HG03460 (cell line): ENCODE measurements at regions not wholly inside any gene's neighbourhood (a gene's known extent, or its start where the extent isn't known, plus 50 kb on each side); places are given as distances from the start of the nearest gene placed in this dataset.

ENCODE experiments used
- ATAC-seq: cut with Tn5 transposase; IDR thresholded peaks from one replicate; pipeline ENCODE4 v1.9.1; 2021; ENCODE audit not compliant: unreplicated experiment

DNA sequence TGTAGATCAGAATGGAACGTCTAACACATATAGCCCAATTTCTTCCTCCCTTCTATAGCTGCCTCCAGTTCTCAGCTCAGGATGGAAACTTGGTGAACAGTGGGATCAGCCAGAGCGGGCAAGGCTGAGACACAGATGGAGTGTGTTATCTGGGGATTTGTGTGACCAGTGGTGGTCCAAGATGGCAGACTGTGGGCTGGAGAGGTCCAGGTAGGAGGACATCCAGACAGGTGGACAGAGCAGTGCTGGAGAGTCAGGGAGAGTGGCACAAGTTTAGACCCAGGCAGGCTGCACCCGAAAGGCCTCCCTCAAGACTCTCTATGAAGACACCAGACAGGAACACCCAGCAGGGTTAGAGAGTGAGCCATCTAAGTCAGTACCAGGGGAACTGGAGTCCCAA is 116.1 kb upstream of the CPSF6 start:
- ATAC-seq = no peak

DNA sequence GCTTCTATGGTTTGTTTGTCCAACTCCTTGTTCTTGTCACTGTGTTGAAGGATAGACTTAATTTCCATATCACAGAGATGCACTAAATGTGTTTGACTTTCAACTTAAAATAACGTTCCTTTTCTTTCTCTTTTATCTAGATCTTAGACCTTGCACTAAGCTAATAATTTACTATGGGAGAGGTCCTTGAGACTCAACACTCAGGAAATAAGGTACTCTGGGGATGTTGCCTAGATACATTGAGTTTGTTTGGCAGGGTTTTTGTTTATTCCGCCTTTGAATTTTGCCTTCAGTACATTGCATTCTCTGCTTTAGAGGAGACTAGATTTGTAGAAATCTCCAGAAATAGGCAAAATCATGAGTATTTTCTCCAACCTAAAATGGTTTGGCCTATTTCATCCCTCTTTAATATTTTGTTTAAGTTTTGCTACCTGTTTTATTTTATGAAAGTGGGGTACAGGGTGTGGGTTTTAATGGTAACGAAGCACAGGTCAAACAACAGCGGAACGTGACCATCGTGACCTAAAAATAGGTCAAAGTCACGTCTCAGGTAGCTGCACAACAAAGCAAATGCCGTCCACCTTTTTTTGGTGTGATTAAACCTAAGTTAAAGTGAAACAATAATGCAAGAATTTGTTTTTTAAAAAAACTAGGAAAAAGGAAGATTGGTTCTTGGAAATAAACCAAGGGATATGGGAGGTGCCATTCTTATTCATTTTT is 115.3 kb upstream of the CPSF6 start:
- no peak for ATAC-seq

DNA sequence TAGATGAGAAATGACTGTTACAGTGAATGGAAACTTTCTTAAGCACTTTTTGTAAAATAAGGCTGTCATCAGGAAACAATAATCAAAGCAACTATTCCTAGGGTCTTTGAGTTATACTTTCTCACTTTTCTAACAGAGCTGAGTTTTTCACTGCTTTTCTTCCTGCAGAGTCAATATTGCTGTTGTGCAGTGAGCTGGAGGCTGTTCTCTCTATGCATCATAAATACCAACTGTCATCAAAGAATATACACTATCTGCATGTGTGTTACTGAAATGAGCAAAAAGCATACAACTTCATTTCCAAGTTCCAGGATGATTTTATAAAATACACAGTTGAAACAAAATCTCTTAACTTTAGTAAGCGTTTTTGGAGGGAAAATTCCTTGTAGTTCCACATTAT is 110.4 kb upstream of the CPSF6 start:
- ATAC-seq = no peak

DNA sequence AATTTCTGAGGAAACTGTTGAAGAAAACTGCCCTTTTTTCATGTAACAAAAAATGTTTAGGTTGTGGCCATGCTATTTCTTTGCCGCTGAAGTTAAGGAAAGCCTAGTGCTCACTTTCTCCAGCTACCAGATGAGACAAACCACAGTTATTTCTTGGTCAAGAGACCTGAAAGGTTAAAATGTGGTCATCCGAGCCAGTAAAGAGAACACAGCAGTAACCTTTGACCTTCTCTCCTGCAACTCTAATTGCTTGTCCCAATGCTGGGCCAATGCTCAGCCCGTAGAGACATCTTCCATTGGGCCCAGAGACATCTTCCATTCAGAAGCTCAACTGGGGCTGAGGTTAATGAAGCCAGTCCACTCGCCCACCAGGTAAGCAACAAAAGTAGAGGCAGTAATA is 109.8 kb upstream of the CPSF6 start:
- no peak for ATAC-seq

DNA sequence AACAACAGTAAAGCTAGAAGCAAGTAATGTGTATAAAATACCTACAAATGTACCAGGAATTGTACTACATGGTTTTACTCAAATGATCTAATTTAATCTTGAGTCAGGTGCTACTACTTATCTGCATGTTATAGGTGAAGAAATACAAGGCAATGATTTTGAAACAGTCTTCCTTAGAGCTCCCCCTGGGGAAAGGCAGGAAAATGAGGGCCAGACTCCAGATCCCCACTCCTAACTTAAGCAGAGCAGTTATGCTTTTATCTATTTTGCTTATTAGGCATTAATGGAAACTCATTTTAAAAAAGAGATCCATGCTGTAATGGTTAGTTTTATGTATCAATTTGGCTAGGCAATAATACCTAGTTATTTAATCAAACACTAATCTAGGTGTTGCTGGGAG is 109.3 kb upstream of the CPSF6 start:
- no peak for ATAC-seq

DNA sequence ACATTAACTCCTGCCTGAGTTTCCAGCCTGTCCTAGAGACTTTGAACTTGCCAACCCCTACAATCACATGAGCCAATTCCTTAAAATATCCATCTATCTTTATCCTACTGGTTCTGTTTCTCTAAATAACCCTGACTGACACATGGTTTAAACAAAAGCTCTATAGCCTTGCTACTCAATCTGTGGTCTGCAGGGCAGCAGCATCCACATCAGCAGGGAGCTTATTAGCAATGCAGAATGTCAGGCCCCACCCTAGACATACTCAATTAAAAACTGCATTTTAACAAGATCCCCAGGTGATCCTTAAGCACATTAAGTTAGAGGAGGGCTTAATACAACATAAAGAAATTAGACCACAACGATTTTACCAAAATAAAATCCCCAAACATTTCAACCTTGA is 108.3 kb upstream of the CPSF6 start:
- ATAC-seq = no peak

DNA sequence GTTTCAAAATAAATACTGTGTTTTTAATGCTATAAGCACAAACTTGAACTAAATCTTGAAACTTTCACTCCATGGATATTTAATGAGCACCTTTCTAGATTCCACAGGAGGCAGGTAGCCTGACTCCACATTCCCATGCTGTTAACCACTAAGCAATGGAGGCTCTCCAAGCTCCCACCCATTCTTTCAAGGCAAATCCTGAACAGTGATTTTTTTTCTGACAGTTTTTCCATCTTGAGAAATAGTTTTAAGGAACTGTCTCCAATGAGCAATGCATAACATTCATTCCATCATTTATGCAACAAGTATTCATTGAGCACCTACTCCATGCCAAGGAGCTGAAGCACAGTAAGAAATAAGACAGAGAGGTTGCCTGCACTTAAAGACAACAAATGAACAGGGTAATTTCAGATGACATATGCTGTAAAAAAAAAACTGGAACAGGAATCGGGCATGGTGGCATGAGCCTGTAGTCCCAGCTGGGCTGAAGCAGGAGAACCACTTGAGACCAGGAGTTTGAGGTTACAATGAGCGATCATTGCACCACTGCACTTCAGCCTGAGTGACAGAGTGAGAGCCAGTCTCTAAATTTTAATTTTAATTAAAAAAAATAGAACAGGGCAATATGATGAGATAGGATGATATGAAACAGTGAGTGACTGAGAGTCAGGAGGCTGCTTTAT is 102.3 kb upstream of the CPSF6 start:
- no peak for ATAC-seq

DNA sequence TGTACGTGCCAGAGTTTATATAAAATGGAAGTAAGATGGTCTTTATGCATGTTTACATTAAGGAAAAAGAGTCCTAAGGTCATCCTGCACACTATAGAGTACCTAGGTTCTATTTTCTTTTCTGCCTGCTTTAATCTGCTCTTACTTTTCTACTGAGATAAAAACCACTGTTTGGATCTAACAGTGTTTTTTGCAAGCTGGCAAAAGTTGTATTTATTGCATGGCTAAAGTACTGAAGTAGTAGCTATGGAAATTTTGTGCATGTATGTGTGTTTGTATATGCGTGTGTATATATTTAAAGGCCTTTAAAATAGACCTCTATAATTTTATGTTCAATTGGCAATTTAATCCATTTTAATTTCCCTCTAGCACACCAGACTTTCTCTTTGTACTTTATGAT is 98.3 kb upstream of the CPSF6 start:
- no peak for ATAC-seq

DNA sequence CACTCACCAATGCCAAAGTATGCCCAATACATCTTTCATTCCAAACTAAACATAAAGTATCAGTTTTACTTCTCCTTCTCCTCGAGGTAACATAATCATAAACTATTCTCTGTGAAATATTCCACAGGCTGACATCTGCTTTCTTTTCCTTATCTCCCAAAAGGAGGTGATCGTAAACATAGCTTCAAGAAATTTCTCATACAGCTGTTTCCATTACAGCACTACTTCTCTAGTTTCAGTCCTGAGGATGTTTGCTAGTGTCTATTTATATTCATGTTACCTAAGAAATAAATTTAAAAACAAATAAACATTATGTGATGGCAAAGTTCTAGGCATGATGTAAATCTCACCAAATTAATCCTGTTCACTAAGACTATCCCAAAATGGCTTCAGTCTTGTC is 90.1 kb upstream of the CPSF6 start:
- no peak for ATAC-seq

DNA sequence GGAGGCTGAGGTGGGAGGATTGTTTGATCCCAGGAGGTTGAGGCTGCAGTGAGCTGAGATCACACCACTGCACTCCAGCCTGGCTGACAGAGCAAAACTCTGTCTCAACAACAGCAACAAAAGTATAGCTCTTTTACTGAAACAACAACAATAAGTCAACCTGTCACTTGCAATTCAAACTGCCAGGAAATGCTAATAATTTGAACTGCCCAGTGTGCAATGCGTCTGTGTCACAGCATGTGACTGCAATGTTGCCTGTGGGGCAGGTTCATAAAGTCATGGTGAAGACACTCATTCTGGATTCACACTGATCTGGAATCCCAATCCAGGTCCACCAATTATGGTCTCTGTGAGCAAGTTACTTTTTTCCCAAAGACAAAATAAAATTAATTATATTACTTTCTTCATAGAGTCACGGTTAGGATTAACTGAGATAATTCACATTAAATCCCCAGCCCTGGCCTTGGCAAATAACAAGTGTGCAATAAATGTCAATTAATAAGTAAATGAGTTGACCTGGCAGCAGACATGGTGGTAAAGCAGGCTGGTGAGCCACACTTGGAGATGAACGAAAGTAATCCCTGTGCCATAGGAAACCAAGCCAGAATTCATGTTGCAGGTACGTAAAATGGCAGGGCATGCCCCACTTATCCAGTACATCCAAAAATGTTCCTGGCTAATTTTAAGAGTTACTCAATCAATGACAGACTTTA is 89.1 kb upstream of the CPSF6 start:
- no peak for ATAC-seq

DNA sequence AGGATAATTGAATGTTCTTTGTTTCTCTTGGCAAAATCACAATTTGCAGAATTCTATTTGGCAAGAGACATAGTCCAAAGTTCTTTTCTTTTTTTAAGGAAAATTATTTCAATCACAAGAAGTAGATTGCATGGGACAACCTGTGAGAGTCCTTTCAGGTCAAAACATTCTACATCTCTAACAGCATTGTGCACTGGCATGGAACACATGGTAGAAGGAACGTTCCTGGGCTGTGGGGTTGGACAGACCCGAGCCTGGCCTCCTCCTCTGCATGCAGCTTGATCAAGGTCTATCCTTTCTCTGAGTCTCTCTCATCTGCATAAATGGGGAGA is 88.6 kb upstream of the CPSF6 start:
- ATAC-seq = no peak

DNA sequence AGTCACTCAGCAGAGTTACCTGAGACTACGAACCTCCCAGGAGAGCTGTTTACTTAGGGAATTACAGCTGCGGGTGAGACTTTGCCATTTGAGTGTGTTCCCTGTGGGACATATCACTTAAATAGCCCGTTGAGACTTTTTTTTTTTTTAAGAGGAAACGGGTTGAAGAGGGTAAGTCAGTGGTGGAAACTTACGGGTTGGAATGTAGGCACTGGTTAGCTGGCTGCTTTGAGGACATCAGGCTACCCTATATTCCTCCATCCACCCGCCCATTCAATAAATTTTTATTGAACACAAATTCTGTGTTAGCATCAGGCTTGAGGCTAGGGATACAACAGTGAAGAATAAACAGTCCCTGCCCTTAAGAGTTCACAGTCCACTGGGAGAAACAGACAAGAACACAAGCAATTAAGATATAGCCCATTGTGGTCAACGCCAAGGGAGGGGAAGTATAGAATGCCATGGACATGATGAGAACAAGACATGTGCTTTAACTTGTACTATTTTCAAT is 88.1 kb upstream of the CPSF6 start:
- no peak for ATAC-seq

DNA sequence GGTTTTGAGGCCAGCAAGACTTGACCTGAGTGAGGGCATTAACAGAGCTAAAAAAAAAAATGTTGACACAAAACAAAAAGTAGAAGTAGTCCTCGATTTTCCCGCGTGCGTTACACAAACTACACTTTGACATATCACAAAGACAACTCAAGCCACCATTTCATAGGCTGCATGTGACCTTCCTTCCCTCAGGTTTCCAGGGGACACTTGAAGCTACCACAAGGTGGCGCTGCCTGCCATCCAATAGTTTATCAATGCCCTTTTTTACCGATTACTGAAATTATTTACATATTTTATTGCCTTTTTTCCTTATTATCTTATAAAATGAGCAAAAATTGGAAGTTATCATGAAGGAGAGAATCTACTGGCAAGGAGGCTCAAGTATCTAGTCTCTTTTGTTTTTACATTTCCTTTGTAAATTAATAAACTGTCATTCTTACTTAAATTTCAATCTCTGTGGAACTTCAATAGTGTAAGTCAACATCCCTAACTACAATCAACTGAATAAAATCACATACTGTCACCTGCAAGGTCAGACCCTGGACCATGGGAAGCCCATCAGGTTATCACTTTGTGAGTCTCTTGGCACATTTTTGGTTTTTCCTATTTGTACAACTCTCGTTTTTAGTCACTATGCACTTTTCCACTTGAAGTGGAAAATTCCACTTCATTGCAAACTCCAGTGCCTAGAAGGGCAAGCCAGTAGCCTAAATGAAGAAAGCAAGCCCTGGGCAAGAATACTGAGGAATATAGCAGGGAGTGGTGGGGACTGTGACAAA is 84.6 kb upstream of the CPSF6 start:
- ATAC-seq = no peak

DNA sequence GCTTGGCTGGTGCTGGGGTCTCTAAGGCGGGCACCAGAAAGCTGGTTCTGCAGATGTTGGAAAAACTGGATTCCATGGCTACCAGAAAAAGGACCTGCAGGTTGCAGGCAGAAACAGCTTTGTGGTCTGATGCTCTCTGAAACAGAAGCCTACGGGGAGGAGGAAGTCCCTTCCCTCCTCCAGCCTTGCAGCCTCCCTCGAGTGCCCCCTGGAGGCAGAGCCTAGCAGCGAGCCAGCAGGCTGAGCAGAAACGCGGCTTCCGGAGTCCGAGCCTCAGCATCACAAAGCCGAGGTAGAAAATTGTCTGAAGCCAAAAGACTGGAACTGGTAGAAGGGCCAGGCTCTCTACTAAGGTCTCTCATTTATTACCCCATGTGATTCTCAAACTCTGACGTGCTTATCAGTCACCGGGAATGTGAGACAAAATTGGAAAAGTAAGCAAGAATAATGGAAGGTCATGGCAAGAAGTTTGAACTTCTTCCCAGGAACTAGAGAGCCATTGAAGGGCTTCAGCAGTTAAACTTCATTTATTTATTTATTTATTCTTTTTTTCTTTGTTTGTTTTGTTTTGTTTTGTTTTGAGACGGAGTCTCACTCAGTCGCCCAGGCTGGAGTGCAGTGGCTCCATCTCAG is 82.2 kb upstream of the CPSF6 start:
- peak; percentile 92 for ATAC-seq

DNA sequence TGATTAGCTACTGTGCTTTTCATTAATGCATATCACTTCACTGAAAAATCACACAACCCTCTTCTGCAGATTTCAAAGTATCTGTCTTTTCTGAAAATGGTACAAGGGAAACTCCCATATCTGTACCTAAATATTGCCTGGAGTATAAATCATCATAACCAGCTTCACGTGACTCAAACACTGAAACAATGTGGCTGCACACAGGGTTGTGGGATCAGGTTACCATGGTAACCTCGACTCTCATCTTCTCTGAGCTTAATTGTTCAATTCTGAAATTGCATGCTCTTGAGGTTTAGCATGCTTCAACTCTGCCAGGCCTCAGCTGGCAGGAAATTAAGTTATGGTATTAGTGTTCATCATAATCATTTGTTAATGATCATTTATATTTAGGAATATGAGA is 77.5 kb upstream of the CPSF6 start:
- ATAC-seq = peak; percentile 57

DNA sequence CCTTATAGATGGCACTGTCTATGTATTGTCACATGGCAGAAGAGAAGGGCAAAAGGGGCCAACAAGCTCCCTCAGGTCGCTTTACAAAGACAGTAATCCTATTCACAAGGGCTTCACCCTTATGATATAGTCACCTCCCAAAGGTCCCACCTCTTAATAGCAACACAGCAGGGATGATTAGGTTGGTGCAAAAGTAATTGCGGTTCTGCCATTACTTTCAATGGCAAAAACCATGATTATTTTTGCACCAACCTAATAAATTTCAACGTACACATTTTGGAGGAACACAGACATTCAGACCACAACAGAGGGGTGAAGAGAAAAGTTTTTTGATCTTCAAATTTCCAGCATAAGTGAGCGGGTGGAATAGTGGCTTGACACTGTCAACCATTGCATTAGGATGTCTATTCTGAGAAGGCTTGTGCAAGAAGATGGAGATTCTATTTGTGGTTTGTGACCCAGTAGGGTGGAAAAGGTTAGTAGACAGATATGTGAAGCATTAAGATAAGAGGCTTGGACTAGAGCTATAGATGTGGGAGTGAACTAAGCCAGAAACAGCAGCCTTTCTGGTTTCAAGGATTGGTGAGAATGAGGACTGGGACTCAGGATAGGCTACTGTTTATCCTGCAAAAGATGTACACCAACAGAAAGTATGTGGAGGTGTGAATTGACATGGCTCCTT is 75.5 kb upstream of the CPSF6 start:
- ATAC-seq = no peak

DNA sequence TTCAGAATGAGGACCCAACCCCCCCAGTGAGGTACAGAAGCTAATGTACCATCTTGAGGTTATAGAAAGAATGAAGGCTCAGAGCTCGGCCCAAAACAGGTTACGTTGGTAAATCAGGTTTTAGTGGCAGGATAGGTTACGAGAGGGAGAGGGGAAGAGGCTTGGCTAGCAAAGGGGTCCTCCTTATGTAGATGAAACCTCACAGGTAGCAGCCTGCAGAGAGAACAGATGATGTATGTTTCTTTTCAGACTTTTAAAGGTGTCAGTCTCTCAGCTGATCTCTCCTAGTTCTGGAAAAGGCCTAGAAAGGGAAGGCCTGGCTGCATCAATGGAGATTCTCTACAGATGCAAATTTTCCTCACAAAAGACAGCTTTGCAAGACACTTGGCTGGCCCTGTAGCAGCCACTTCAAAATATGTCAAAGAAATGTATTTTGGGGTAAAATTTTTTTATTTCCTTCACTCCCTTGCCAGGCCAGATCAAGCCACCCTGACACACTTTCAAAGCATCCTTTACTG is 71.7 kb upstream of the CPSF6 start:
- no peak for ATAC-seq

DNA sequence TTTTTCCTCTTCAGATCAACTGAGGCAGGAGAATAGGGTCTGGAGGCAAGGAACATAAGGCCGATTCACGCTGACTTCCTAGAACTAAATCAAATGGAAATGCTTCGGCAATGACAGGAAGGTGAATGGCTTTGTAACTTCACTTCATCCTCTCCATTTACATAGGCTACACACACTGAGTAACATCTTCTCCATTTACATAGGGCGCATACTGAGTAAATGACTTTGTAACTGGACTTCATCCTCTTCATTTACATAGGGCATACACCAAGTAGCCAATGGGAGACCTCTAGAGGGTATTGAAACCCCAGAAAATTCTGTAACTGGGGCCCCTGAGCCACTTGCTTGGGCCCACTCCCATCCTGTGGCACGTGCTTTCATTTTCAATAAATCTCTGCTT is 71.0 kb upstream of the CPSF6 start:
- no peak for ATAC-seq

DNA sequence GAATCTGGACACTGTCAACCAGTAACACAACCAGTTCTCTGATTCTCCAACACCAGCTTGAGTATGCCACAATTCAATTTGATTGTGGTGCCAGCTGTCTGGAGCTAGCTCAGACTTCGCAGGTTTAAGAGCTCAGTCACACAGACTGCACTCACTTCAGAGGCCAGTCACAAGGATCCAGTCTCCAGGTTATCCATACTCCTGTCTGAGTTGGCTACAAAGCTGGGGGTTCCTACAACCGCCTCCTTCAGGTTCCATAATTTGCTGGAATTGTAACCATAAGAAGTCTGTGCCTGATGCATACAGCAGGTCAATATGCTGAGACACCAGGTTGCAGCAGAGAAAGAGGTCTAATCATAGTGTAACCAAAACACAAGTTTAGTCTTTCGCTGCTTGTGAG is 70.5 kb upstream of the CPSF6 start:
- no peak for ATAC-seq

DNA sequence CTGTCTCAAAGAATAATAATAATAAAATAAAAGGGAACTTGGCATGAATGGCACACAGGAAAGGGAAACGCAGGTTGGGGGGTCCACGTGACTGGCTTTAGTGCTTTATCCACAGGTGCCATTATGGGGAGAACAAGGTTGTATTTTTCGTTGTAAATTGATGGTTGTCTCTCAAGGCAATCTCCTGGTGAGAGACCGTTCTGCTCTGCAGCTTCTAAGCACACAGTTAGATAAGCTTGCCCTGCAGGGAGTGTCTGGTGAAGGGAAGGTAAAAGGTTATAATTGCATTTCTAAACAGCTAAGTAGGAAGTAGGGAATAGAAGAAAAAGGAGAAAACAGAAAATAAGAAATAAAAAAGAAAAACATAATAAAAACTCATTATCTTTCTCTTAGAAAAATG is 69.1 kb upstream of the CPSF6 start:
- ATAC-seq = no peak
